H1 (cell line): ENCODE measurements at regions not wholly inside any gene's neighbourhood (a gene's known extent, or its start where the extent isn't known, plus 50 kb on each side); places are given as distances from the start of the nearest gene placed in this dataset.

Experiments
- CTCF ChIA-PET: fragments of 300-600 bp; sonication (Branson Sonifier 250); formaldehyde crosslinking; loops from one replicate; lab custom pipeline; 2021; ENCODE audit not compliant: partially characterized antibody; lab: Charles Lee
- POLR2A ChIA-PET: fragments of 300-600 bp; sonication (Branson Sonifier 250); formaldehyde crosslinking; loops from one replicate; lab custom pipeline; 2021; ENCODE audit warnings: inconsistent platforms; ENCODE audit not compliant: partially characterized antibody; lab: Charles Lee
- DNase-seq, 2 experiments: peaks; one replicate each; pipeline versions ENCODE4 v3.0.0 to v3.0.0-alpha.2; 2010 to 2022; ENCODE audit warnings: low spot score in 2 of 2, low read depth in 1 of 2, mixed read lengths in 1 of 2
- FAIRE-seq: peaks from 2 replicates; lab custom pipeline; 2011; peaks lifted over from hg19 to GRCh38; lab: Jason Lieb, UNC
- H2AFZ ChIP-seq: 2 replicates; pipeline ENCODE4 v1.8.1; 2012; ENCODE audit warnings: low read length, inconsistent platforms
- H2AK5ac ChIP-seq: 2 replicates; pipeline ENCODE4 v1.6.1; 2013; ENCODE audit warnings: low read depth, low read length
- H2BK120ac ChIP-seq: replicated peaks from 2 replicates; pipeline ENCODE3; 2013; ENCODE audit warnings: low read depth, low read length, inconsistent platforms
- H2BK12ac ChIP-seq: 2 replicates; pipeline ENCODE4 v1.6.1; 2013; ENCODE audit warnings: low read depth, low read length
- H2BK15ac ChIP-seq: 2 replicates; pipeline ENCODE4 v1.6.1; 2013; ENCODE audit warnings: low read length
- H2BK20ac ChIP-seq: 2 replicates; pipeline ENCODE4 v1.6.1; 2013; ENCODE audit warnings: low read length
- H2BK5ac ChIP-seq: 2 replicates; pipeline ENCODE4 v1.6.1; 2013; ENCODE audit warnings: low read depth, low read length
- H3K14ac ChIP-seq: 2 replicates; pipeline ENCODE4 v1.6.1; 2013; ENCODE audit warnings: inconsistent platforms; ENCODE audit not compliant: insufficient read length
- H3K18ac ChIP-seq: 2 replicates; pipeline ENCODE4 v1.6.1; 2013; ENCODE audit warnings: low read length; ENCODE audit errors: extremely low read depth
- H3K23ac ChIP-seq: 2 replicates; pipeline ENCODE4 v1.6.1; 2013; ENCODE audit warnings: inconsistent platforms; ENCODE audit not compliant: insufficient read length
- H3K23me2 ChIP-seq: 2 replicates; pipeline ENCODE4 v1.6.1; 2013; ENCODE audit warnings: low read depth, low read length
- H3K27ac ChIP-seq: 2 replicates; pipeline ENCODE4 v1.6.1; 2011; ENCODE audit warnings: low read depth, low read length, inconsistent platforms
- H3K27me3 ChIP-seq, 4 experiments: replicated peaks in 1 of 4; 1 replicate in 1 of 4; 2 replicates in 3 of 4; pipeline versions ENCODE4 v1.6.1 to v1.8.1; 2011 to 2013; ENCODE audit warnings: low read length in 3 of 4, mild to moderate bottlenecking in 3 of 4, inconsistent platforms in 2 of 4, mixed read lengths in 2 of 4, moderate library complexity in 1 of 4; ENCODE audit not compliant: control insufficient read depth in 3 of 4, insufficient read depth in 3 of 4; ENCODE audit errors: extremely low read depth in 1 of 4
- H3K36me3 ChIP-seq, 4 experiments: 2 replicates each; pipeline versions ENCODE4 v1.6.1 to v1.8.1; 2011 to 2013; ENCODE audit warnings: mild to moderate bottlenecking in 4 of 4, low read length in 3 of 4, moderate library complexity in 2 of 4, control low read depth in 1 of 4, inconsistent platforms in 1 of 4; ENCODE audit not compliant: insufficient read depth in 4 of 4, control insufficient read depth in 2 of 4
- H3K4ac ChIP-seq: replicated peaks from 2 replicates; pipeline ENCODE3; 2013; ENCODE audit warnings: low read length, low read depth, mixed read lengths, inconsistent platforms; ENCODE audit not compliant: insufficient read length
- H3K4me1 ChIP-seq, 4 experiments: replicated peaks in 1 of 4; 1 replicate in 1 of 4; 2 replicates in 3 of 4; pipeline versions ENCODE4 v1.6.1 to v1.8.1; 2011 to 2013; ENCODE audit warnings: low read length in 3 of 4, inconsistent platforms in 2 of 4, mixed read lengths in 1 of 4; ENCODE audit not compliant: insufficient read depth in 4 of 4, control insufficient read depth in 3 of 4
- H3K4me2 ChIP-seq, 2 experiments: 2 replicates each; pipeline versions ENCODE4 v1.6.1 to v1.8.1; 2011 to 2013; ENCODE audit warnings: low read depth in 2 of 2, low read length in 2 of 2, control low read depth in 1 of 2, inconsistent platforms in 1 of 2, mild to moderate bottlenecking in 1 of 2; ENCODE audit not compliant: insufficient read depth in 1 of 2
- H3K4me3 ChIP-seq, 4 experiments: fragments of 200-600, 300-600 bp in 1 of 4; sonication (generic), shearing (Covaris generic), sonication (Bioruptor Twin) in 1 of 4; 2 replicates each; pipeline versions ENCODE4 v1.5.1 to v1.8.1; 2011 to 2016; ENCODE audit warnings: low read length in 4 of 4, low read depth in 3 of 4, control low read depth in 2 of 4, inconsistent platforms in 2 of 4, mild to moderate bottlenecking in 2 of 4, mixed read lengths in 1 of 4, moderate library complexity in 1 of 4; ENCODE audit not compliant: insufficient read depth in 2 of 4; ENCODE audit errors: extremely low read depth in 1 of 4
- H3K56ac ChIP-seq: replicated peaks from 2 replicates; pipeline ENCODE3; 2013; ENCODE audit warnings: low read depth, mild to moderate bottlenecking, mixed read lengths, low read length, inconsistent platforms; ENCODE audit not compliant: insufficient read length
- H3K79me1 ChIP-seq: 2 replicates; pipeline ENCODE4 v1.6.1; 2013; ENCODE audit warnings: low read depth, low read length, control low read depth
- H3K79me2 ChIP-seq, 2 experiments: 2 replicates each; pipeline versions ENCODE4 v1.6.1 to v1.8.1; 2012 to 2013; ENCODE audit warnings: low read length in 2 of 2, mild to moderate bottlenecking in 2 of 2, inconsistent platforms in 1 of 2; ENCODE audit not compliant: insufficient read depth in 2 of 2, control insufficient read depth in 1 of 2
- H3K9ac ChIP-seq, 4 experiments: replicated peaks in 1 of 4; 1 replicate in 1 of 4; 2 replicates in 3 of 4; pipeline versions ENCODE4 v1.6.1 to v1.8.1; 2011 to 2013; ENCODE audit warnings: low read depth in 3 of 4, low read length in 3 of 4, control low read depth in 2 of 4, mild to moderate bottlenecking in 2 of 4, moderate library complexity in 2 of 4, inconsistent platforms in 1 of 4; ENCODE audit errors: extremely low read depth in 1 of 4
- H3K9me3 ChIP-seq, 2 experiments: 2 replicates each; pipeline versions ENCODE4 v1.6.1 to v1.8.1; 2012 to 2013; ENCODE audit warnings: mild to moderate bottlenecking in 2 of 2, moderate library complexity in 2 of 2, control low read depth in 1 of 2, inconsistent platforms in 1 of 2, low read depth in 1 of 2, low read length in 1 of 2, mixed read lengths in 1 of 2; ENCODE audit not compliant: insufficient read depth in 2 of 2
- H4K20me1 ChIP-seq, 2 experiments: replicated peaks in 1 of 2; 2 replicates each; pipeline versions ENCODE3 to v1.8.1; 2011 to 2013; ENCODE audit warnings: inconsistent platforms in 2 of 2, low read length in 2 of 2, mild to moderate bottlenecking in 1 of 2; ENCODE audit not compliant: insufficient read depth in 2 of 2, control insufficient read depth in 1 of 2
- H4K5ac ChIP-seq: 2 replicates; pipeline ENCODE4 v1.6.1; 2013; ENCODE audit warnings: low read length, low read depth, mixed read lengths, inconsistent platforms; ENCODE audit not compliant: insufficient read length
- H4K8ac ChIP-seq: 2 replicates; pipeline ENCODE4 v1.8.0; 2013; ENCODE audit warnings: mild to moderate bottlenecking, moderate library complexity, low read length, inconsistent platforms; ENCODE audit not compliant: insufficient read depth; ENCODE audit errors: extremely low read depth
- H4K91ac ChIP-seq: replicated peaks from 2 replicates; pipeline ENCODE3; 2013; ENCODE audit warnings: low read length, mixed read lengths, inconsistent platforms; ENCODE audit not compliant: insufficient read length
- CEBPB ChIP-seq: IDR thresholded peaks from 2 replicates; pipeline ENCODE4 v1.6.1; 2012; ENCODE audit warnings: low read depth, low read length
- CHD1 ChIP-seq: IDR thresholded peaks from 2 replicates; pipeline ENCODE4 v1.6.1; 2012; ENCODE audit warnings: low read depth, low read length, improper control_type of control experiment
- CREB1 ChIP-seq: IDR thresholded peaks from 2 replicates; pipeline ENCODE4 v1.6.1; 2012; ENCODE audit warnings: inconsistent platforms
- EP300 ChIP-seq, 2 experiments: IDR thresholded peaks; 1 replicate in 1 of 2; 2 replicates in 1 of 2; pipeline ENCODE4 v1.6.1; 2011 to 2012; ENCODE audit warnings: low read depth in 2 of 2, low read length in 2 of 2, mild to moderate bottlenecking in 2 of 2, borderline replicate concordance in 1 of 2, inconsistent platforms in 1 of 2, moderate library complexity in 1 of 2
- POLR2A ChIP-seq, 2 experiments: IDR thresholded peaks; 1 replicate in 1 of 2; 2 replicates in 1 of 2; pipeline ENCODE4 v1.6.1; 2011; ENCODE audit warnings: low read depth in 2 of 2, low read length in 2 of 2, mild to moderate bottlenecking in 2 of 2; ENCODE audit errors: control extremely low read depth in 1 of 2
- RBBP5 ChIP-seq: IDR thresholded peaks from 2 replicates; pipeline ENCODE4 v1.7.1; 2012; ENCODE audit warnings: low read depth, mild to moderate bottlenecking, inconsistent platforms, low read length, moderate library complexity, borderline replicate concordance
- RFX5 ChIP-seq: IDR thresholded peaks from 2 replicates; pipeline ENCODE4 v1.6.1; 2011; ENCODE audit warnings: low read depth, low read length, improper control_type of control experiment, borderline replicate concordance
- SIRT6 ChIP-seq: IDR thresholded peaks from one replicate; pipeline ENCODE4 v1.7.1; 2012; ENCODE audit warnings: low read length, inconsistent platforms
- SRF ChIP-seq: IDR thresholded peaks from 2 replicates; pipeline ENCODE4 v1.6.1; 2011; ENCODE audit warnings: mild to moderate bottlenecking, low read depth, low read length, moderate library complexity
- TAF7 ChIP-seq: optimal IDR thresholded peaks from 2 replicates; pipeline ENCODE3; 2011; ENCODE audit warnings: low read depth, mild to moderate bottlenecking, inconsistent platforms, low read length, moderate library complexity, borderline replicate concordance
- TBP ChIP-seq: IDR thresholded peaks from 2 replicates; pipeline ENCODE4 v1.6.1; 2011; ENCODE audit warnings: low read depth, low read length, improper control_type of control experiment
- TEAD4 ChIP-seq: IDR thresholded peaks from 2 replicates; pipeline ENCODE4 v1.6.1; 2012; ENCODE audit warnings: low read depth, low read length, inconsistent platforms, mixed read lengths
- YY1 ChIP-seq: IDR thresholded peaks from 2 replicates; pipeline ENCODE4 v1.6.1; 2011; ENCODE audit warnings: low read depth, mild to moderate bottlenecking, low read length
- TF ChIP-seq, protein P1 (sequence below), 3 experiments: IDR thresholded peaks; 1 replicate in 2 of 3; 2 replicates in 1 of 3; pipeline versions ENCODE4 v1.5.1 to v1.6.1; 2011; ENCODE audit warnings: low read length in 3 of 3, mild to moderate bottlenecking in 3 of 3, inconsistent platforms in 2 of 3, low read depth in 1 of 3, moderate library complexity in 1 of 3; ENCODE audit not compliant: insufficient read depth in 1 of 3; ENCODE audit errors: control extremely low read depth in 1 of 3

DNA sequence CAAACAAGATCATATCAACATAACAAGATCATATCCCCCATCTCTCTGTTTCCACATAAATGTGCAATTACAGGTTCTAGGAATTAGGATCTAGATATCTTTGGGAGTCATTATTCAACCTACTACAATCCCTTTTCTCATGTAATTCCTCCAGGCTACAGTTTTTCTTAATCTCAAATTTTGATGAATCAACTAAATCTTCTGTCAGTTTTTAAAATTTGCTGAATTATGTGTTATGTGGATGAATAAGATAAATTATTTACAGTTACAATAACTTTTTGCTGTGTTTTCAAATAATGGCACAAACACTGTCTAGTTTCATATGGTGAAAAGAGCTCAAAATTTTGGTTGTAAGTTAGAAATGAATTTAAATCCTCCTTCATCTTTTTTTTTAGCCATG, 405.8 kb downstream of the FAM170A start:
- no peaks in the 10 kb centered on the region for H3K36me3 ChIP-seq
- H2AFZ ChIP-seq: no peak overlapping the region
- no peaks in the 10 kb centered on the region for H3K9me3 ChIP-seq
- no peak overlapping the region for H3K23ac ChIP-seq
- H3K27ac ChIP-seq: no peak overlapping the region
- ChIA-PET POLR2A (no interaction called here), CTCF (interaction anchor here (0.6 kb wide), 1 partner anchor 1342 kb away, joined by 3 read pairs; no protein-coding TSS in a partner anchor)
- no peaks in the 10 kb centered on the region for H4K20me1 ChIP-seq
- no peak overlapping the region for H2BK120ac ChIP-seq
- H3K23me2 ChIP-seq: no peaks in the 10 kb centered on the region
- no peaks in the 10 kb centered on the region for H3K4me1 ChIP-seq
- H3K4me2 ChIP-seq: no peak overlapping the region
- no peak overlapping the region for H3K18ac ChIP-seq
- no peak overlapping the region for H3K14ac ChIP-seq
- H4K91ac ChIP-seq: no peak overlapping the region
- H2BK12ac ChIP-seq: no peak overlapping the region
- H3K27me3 ChIP-seq: no peaks in the 10 kb centered on the region
- no peaks in the 10 kb centered on the region for H3K79me1 ChIP-seq
- no peak overlapping the region for H2BK5ac ChIP-seq
- no peak overlapping the region for H2AK5ac ChIP-seq
- no peak overlapping the region for H3K56ac ChIP-seq
- no peak overlapping the region for H4K5ac ChIP-seq
- H3K9ac ChIP-seq: no peak overlapping the region
- no peak overlapping the region for H2BK20ac ChIP-seq
- H4K8ac ChIP-seq: no peak overlapping the region
- H3K79me2 ChIP-seq: no peaks in the 10 kb centered on the region
- no peak overlapping the region for H2BK15ac ChIP-seq
- DNase-seq (no peak), FAIRE-seq (no peak)
- no peak overlapping the region for H3K4me3 ChIP-seq
- no peak overlapping the region for H3K4ac ChIP-seq
- TF ChIP-seq POLR2A (IDR thresholded peaks at IDR 0.05; ENCODE audit: control extremely low read depth in 1 of 2, low read depth in 2 of 2, low read length in 2 of 2) (no peak), EP300 (IDR thresholded peaks at IDR 0.05; ENCODE audit: borderline replicate concordance in 1 of 2, low read depth in 2 of 2, low read length in 2 of 2) (no peak), SRF (no peak), CREB1 (no peak), TEAD4 (no peak), CHD1 (no peak), RFX5 (no peak), YY1 (no peak), RBBP5 (no peak), SIRT6 (no peak), TAF7 (no peak), TBP (no peak), CEBPB (no peak)
- TF ChIP-seq, protein P1, sequence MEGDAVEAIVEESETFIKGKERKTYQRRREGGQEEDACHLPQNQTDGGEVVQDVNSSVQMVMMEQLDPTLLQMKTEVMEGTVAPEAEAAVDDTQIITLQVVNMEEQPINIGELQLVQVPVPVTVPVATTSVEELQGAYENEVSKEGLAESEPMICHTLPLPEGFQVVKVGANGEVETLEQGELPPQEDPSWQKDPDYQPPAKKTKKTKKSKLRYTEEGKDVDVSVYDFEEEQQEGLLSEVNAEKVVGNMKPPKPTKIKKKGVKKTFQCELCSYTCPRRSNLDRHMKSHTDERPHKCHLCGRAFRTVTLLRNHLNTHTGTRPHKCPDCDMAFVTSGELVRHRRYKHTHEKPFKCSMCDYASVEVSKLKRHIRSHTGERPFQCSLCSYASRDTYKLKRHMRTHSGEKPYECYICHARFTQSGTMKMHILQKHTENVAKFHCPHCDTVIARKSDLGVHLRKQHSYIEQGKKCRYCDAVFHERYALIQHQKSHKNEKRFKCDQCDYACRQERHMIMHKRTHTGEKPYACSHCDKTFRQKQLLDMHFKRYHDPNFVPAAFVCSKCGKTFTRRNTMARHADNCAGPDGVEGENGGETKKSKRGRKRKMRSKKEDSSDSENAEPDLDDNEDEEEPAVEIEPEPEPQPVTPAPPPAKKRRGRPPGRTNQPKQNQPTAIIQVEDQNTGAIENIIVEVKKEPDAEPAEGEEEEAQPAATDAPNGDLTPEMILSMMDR (IDR thresholded peaks at IDR 0.05; ENCODE audit: control extremely low read depth in 1 of 3, insufficient read depth in 1 of 3, low read depth in 1 of 3, low read length in 3 of 3): no peak
